ENCODE measurements at regions not wholly inside any gene's neighbourhood (a gene's known extent, or its start where the extent isn't known, plus 50 kb on each side); places are given as distances from the start of the nearest gene placed in this dataset.

DNA sequence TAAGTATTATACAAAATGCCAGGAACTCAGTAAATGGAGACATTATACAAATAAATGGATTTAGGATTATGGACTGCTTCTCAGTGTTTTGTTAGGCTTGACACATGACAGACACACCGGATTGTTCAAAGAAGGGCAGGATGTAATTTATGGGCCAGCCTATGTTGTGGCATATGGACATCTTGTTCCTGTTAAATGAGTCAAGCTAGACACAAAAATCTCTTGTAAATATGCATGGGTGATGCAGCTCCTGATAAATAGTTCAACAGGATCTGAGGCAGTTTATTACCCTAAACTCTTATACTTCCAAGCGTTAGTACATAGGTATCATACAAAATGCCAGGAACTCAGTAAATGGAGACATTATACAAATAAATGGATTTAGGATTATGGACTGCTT is 502.3 kb downstream of the TBC1D4 start:
- intact Hi-C loops (cut with micrococcal nuclease) = no loop called here
- no peaks in the 10 kb centered on the region for H3K4me1 ChIP-seq (ENCODE audit: control insufficient read depth, insufficient read depth, low read length)
- Mint-ChIP-seq H3K36me3 (no peaks in the 10 kb centered on the region), H3K27ac (no peak overlapping the region), H3K4me1 (no peaks in the 10 kb centered on the region), H3K27me3 (ENCODE audit: low read depth in 2 of 2) (peaks cover 0 to 11% of the 10 kb centered on the region in 2 donors), H3K4me3 (no peak overlapping the region), H3K9me3 (peaks cover 0 to 4% of the 10 kb centered on the region in 2 donors)
- no peak for ATAC-seq
- H3K36me3 ChIP-seq (ENCODE audit: control insufficient read depth, insufficient read depth, low read length) = no peaks in the 10 kb centered on the region
- no peak for TF ChIP-seq CTCF (IDR thresholded peaks at IDR 0.05)
- DNase-seq = no peak
- WGBS (ENCODE audit: insufficient coverage) = 59% methylated on average over 1 of the region's 2 CpGs
- H3K27me3 ChIP-seq (ENCODE audit: control insufficient read depth, insufficient read depth, low read length) = no peaks in the 10 kb centered on the region
- H3K4me3 ChIP-seq (ENCODE audit: low read length) = no peak overlapping the region
- H3K9me3 ChIP-seq (ENCODE audit: control insufficient read depth, insufficient read depth, low read length) = no peaks in the 10 kb centered on the region
- H3K27ac ChIP-seq (ENCODE audit: low read length) = no peak overlapping the region

- Mint-ChIP-seq H3K36me3 (no peaks in the 10 kb centered on the region), H3K4me1 (no peaks in the 10 kb centered on the region), H3K9me3 (peaks cover 0 to 4% of the 10 kb centered on the region in 2 donors), H3K4me3 (no peak overlapping the region), H3K27me3 (ENCODE audit: low read depth in 2 of 2) (peaks cover 0 to 11% of the 10 kb centered on the region in 2 donors), H3K27ac (no peak overlapping the region)
- intact Hi-C loops (cut with micrococcal nuclease) = no loop called here
- H3K36me3 ChIP-seq (ENCODE audit: control insufficient read depth, insufficient read depth, low read length) = no peaks in the 10 kb centered on the region
- no peak for ATAC-seq
- TF ChIP-seq CTCF (IDR thresholded peaks at IDR 0.05) = no peak
- no peaks in the 10 kb centered on the region for H3K4me1 ChIP-seq (ENCODE audit: control insufficient read depth, insufficient read depth, low read length)
- no peak overlapping the region for H3K4me3 ChIP-seq (ENCODE audit: low read length)
- no peaks in the 10 kb centered on the region for H3K27me3 ChIP-seq (ENCODE audit: control insufficient read depth, insufficient read depth, low read length)
- H3K27ac ChIP-seq (ENCODE audit: low read length) = no peak overlapping the region
- 66% methylated on average over 5 of the region's 6 CpGs for WGBS (ENCODE audit: insufficient coverage)
- no peaks in the 10 kb centered on the region for H3K9me3 ChIP-seq (ENCODE audit: control insufficient read depth, insufficient read depth, low read length)
- no peak for DNase-seq
These were observed 503.4 kb downstream of the TBC1D4 start for GRCh38 chr13:74978591-74978990.

DNA sequence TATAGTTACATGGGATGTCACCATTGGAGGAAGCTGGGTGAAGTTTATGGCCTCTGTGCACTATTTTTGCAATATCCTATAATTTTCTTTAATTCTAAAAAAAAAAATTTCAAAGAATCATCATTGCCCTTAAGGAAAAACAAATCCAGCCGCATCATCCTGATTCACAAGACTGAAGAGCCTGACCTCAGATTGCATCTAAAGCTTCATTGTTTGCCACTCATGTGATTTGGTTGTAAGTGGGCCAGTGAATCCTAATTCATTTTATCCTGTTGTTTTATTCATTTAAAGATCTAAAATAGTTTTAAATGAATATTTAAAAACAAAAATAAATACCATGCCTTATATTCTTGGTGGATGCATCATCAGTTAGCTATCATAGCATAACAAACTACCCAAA is 504.5 kb downstream of the TBC1D4 start:
- Histone ChIP-seq H3K27me3 (ENCODE audit: control insufficient read depth, insufficient read depth, low read length) (no peaks in the 10 kb centered on the region), H3K4me3 (ENCODE audit: low read length) (no peak overlapping the region), H3K27ac (ENCODE audit: low read length) (no peak overlapping the region), H3K36me3 (ENCODE audit: control insufficient read depth, insufficient read depth, low read length) (no peaks in the 10 kb centered on the region), H3K4me1 (ENCODE audit: control insufficient read depth, insufficient read depth, low read length) (no peaks in the 10 kb centered on the region), H3K9me3 (ENCODE audit: control insufficient read depth, insufficient read depth, low read length) (no peaks in the 10 kb centered on the region)
- Mint-ChIP-seq H3K27me3 (ENCODE audit: low read depth in 2 of 2) (peaks cover 0 to 11% of the 10 kb centered on the region in 2 donors), H3K36me3 (no peaks in the 10 kb centered on the region), H3K4me3 (no peak overlapping the region), H3K9me3 (peaks cover 0 to 4% of the 10 kb centered on the region in 2 donors), H3K4me1 (no peaks in the 10 kb centered on the region), H3K27ac (no peak overlapping the region)
- no peak for TF ChIP-seq CTCF (IDR thresholded peaks at IDR 0.05)
- ATAC-seq (no peak), DNase-seq (no peak)
- 67% methylated on average over 1 of the region's 1 CpG for WGBS (ENCODE audit: insufficient coverage)
- intact Hi-C loops (cut with micrococcal nuclease) = no loop called here

- H3K4me3 ChIP-seq (ENCODE audit: low read length) = no peak overlapping the region
- no peaks in the 10 kb centered on the region for H3K36me3 ChIP-seq (ENCODE audit: control insufficient read depth, insufficient read depth, low read length)
- H3K4me1 Mint-ChIP-seq = no peaks in the 10 kb centered on the region
- WGBS (ENCODE audit: insufficient coverage) = 68% methylated on average over 2 of the region's 2 CpGs
- no peaks in the 10 kb centered on the region for H3K36me3 Mint-ChIP-seq
- ATAC-seq (no peak), DNase-seq (no peak)
- H3K4me3 Mint-ChIP-seq = no peak overlapping the region
- H3K27me3 ChIP-seq (ENCODE audit: control insufficient read depth, insufficient read depth, low read length) = no peaks in the 10 kb centered on the region
- peaks cover 0 to 11% of the 10 kb centered on the region in 2 donors for H3K27me3 Mint-ChIP-seq (ENCODE audit: low read depth in 2 of 2)
- no peak for TF ChIP-seq CTCF (IDR thresholded peaks at IDR 0.05)
- H3K27ac Mint-ChIP-seq = no peak overlapping the region
- no peaks in the 10 kb centered on the region for H3K9me3 Mint-ChIP-seq
- intact Hi-C loops (cut with micrococcal nuclease) = no loop called here
- H3K27ac ChIP-seq (ENCODE audit: low read length) = no peak overlapping the region
- H3K4me1 ChIP-seq (ENCODE audit: control insufficient read depth, insufficient read depth, low read length) = no peaks in the 10 kb centered on the region
- H3K9me3 ChIP-seq (ENCODE audit: control insufficient read depth, insufficient read depth, low read length) = no peaks in the 10 kb centered on the region
These were observed 506.9 kb downstream of the TBC1D4 start for GRCh38 chr13:74975111-74975510.
